ENCODE measurements at regions not wholly inside any gene's neighbourhood (a gene's known extent, or its start where the extent isn't known, plus 50 kb on each side); places are given as distances from the start of the nearest gene placed in this dataset.
"Not testable (repeated sequence)": the region's sequence is repeated elsewhere in the genome, so short reads cannot be mapped to it uniquely, and the experiment has no call there.

GRCh38 chr6:60891606-60892005, 1394.4 kb downstream of the KHDRBS2 start:
- Histone ChIP-seq H3K27ac (replicated peaks) (no peak overlapping the region), H3K4me3 (no peak overlapping the region), H3K9me3 (replicated peaks) (peaks cover 23% of the 10 kb centered on the region), H3K4me1 (no peaks in the 10 kb centered on the region), H3K36me3 (no peaks in the 10 kb centered on the region), H3K27me3 (ENCODE audit: low read depth) (no peaks in the 10 kb centered on the region)
- intact Hi-C loops (cut with micrococcal nuclease) = no loop called here
- TF ChIP-seq CTCF (IDR thresholded peaks at IDR 0.05; ENCODE audit: borderline replicate concordance) = no peak
- no peak for DNase-seq

DNA sequence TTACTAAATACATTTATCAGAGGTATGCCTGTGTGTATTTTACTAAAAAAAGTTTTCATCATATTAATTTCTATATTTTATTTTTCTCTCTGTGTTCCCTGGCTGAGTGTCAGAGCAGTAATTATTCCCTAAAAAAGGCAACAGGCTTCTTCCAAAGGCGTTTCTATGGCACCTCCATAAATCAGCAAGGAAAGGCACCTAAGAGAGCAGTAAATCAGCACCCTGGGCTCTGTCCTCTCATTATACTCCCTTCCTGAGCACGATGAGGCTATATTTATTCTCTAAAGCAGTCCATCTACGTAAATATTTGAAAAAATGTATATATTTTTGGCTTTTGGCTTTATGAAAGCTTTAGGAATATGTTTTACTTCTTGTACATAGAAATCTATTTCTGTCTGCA, 1408.6 kb downstream of the KHDRBS2 start:
- H3K27me3 ChIP-seq (ENCODE audit: low read depth); DNase-seq; H3K4me1 ChIP-seq; H3K27ac ChIP-seq (replicated peaks); H3K36me3 ChIP-seq; intact Hi-C loops (cut with micrococcal nuclease); H3K9me3 ChIP-seq (replicated peaks); H3K4me3 ChIP-seq: not testable (repeated sequence)

- H3K4me1 ChIP-seq; DNase-seq; intact Hi-C loops (cut with micrococcal nuclease); H3K36me3 ChIP-seq; H3K9me3 ChIP-seq (replicated peaks); H3K4me3 ChIP-seq; H3K27ac ChIP-seq (replicated peaks); H3K27me3 ChIP-seq (ENCODE audit: low read depth): not testable (repeated sequence)
Measured at GRCh38 chr6:60870779-60871178, 1415.2 kb downstream of the KHDRBS2 start.

DNA sequence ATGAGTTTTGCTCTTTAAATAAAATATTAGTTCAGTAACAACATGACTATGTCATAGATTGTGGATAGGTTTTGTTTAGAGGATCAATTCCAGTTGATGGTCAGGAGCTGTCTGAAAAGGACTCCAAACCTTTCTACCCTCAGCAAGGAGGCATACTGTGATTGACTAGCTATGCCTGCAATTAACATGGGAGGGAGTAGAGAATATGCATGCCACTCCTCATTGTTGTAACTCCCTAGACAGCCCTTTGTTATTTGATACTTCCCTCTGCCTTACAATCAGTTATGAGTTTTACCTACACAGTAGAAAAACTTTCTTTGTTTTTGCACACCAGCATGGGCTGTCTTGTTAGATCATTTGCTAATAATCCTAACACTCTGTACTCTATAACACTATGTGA, 1418.5 kb downstream of the KHDRBS2 start:
- Histone ChIP-seq H3K27me3 (ENCODE audit: low read depth) (no peaks in the 10 kb centered on the region), H3K4me3 (no peak overlapping the region), H3K36me3 (no peaks in the 10 kb centered on the region), H3K27ac (replicated peaks) (no peak overlapping the region), H3K4me1 (no peaks in the 10 kb centered on the region), H3K9me3 (replicated peaks) (no peaks in the 10 kb centered on the region)
- DNase-seq = no peak
- TF ChIP-seq CTCF (IDR thresholded peaks at IDR 0.05; ENCODE audit: borderline replicate concordance) = no peak
- intact Hi-C loops (cut with micrococcal nuclease) = no loop called here

DNA sequence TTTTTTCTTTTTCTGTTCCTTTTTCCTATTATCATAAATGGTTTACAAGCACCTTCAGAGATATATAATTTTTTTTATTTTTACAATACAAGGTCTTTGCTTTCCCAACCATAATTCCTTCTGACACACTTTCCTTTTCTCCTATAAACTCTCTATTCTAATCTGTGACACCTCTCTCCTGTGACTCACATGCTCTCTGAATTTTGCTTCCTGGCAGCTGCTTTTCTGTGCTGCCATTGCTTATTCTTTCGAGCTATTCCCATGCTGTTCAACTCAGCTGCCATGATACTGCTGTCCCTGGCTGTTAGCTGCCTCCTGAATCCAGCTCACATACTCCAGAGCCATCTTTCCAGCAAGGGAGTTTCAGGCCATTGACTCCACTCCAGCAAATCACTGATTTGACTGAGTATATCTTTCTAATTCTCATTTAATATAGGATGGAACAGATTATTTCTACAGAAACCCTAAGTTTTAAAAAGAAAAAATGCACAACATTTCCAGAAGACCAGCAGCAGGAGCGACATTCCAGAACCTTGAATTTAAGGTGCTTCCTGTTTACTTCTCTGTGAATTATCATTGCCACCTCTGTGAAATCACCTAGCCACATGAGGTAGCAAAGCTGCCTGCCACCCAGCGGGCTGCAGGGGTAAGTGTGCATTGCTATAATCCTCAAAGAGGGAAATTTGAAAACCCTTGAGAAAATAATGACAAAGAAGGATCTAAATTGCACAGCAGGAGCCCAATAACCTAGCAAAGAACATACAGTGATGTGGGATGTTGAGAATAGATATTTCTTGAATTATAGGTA, 1442.6 kb downstream of the KHDRBS2 start:
- H3K9me3 ChIP-seq (replicated peaks); H3K36me3 ChIP-seq; intact Hi-C loops (cut with micrococcal nuclease); DNase-seq; H3K27me3 ChIP-seq (ENCODE audit: low read depth); H3K4me3 ChIP-seq; H3K27ac ChIP-seq (replicated peaks); H3K4me1 ChIP-seq: not testable (repeated sequence)

- H3K4me3 ChIP-seq; H3K4me1 ChIP-seq; H3K27ac ChIP-seq (replicated peaks); H3K27me3 ChIP-seq (ENCODE audit: low read depth); H3K36me3 ChIP-seq; DNase-seq; H3K9me3 ChIP-seq (replicated peaks); intact Hi-C loops (cut with micrococcal nuclease): not testable (repeated sequence)
Measured at GRCh38 chr6:60830726-60831125, 1455.3 kb downstream of the KHDRBS2 start.

- H3K4me1 ChIP-seq; H3K9me3 ChIP-seq (replicated peaks); H3K36me3 ChIP-seq; DNase-seq; H3K27me3 ChIP-seq (ENCODE audit: low read depth); H3K4me3 ChIP-seq; H3K27ac ChIP-seq (replicated peaks); intact Hi-C loops (cut with micrococcal nuclease): not testable (repeated sequence)
Measured at GRCh38 chr6:60822597-60822996, 1463.4 kb downstream of the KHDRBS2 start.

GRCh38 chr6:60818072-60818471, 1468.0 kb downstream of the KHDRBS2 start:
- H3K9me3 ChIP-seq (replicated peaks); H3K4me3 ChIP-seq; intact Hi-C loops (cut with micrococcal nuclease); H3K27me3 ChIP-seq (ENCODE audit: low read depth); H3K36me3 ChIP-seq; H3K4me1 ChIP-seq; DNase-seq; H3K27ac ChIP-seq (replicated peaks): not testable (repeated sequence)

GRCh38 chr6:60814784-60815183, 1471.2 kb downstream of the KHDRBS2 start:
- H3K36me3 ChIP-seq; H3K27me3 ChIP-seq (ENCODE audit: low read depth); H3K27ac ChIP-seq (replicated peaks); H3K4me3 ChIP-seq; intact Hi-C loops (cut with micrococcal nuclease); H3K9me3 ChIP-seq (replicated peaks); DNase-seq; H3K4me1 ChIP-seq: not testable (repeated sequence)

- intact Hi-C loops (cut with micrococcal nuclease); H3K27me3 ChIP-seq (ENCODE audit: low read depth); H3K36me3 ChIP-seq; DNase-seq; H3K9me3 ChIP-seq (replicated peaks); H3K27ac ChIP-seq (replicated peaks); H3K4me1 ChIP-seq; H3K4me3 ChIP-seq: not testable (repeated sequence)
Measured at GRCh38 chr6:60813897-60814596, 1472.0 kb downstream of the KHDRBS2 start.

- not testable (repeated sequence) for H3K27me3 ChIP-seq (ENCODE audit: low read depth)
Measured at GRCh38 chr6:60810216-60810615, 1475.8 kb downstream of the KHDRBS2 start.

GRCh38 chr6:60799146-60799545, 1486.9 kb downstream of the KHDRBS2 start:
- intact Hi-C loops (cut with micrococcal nuclease); H3K27me3 ChIP-seq (ENCODE audit: low read depth); H3K36me3 ChIP-seq; H3K27ac ChIP-seq (replicated peaks); H3K4me1 ChIP-seq; H3K4me3 ChIP-seq; DNase-seq: not testable (repeated sequence)
- H3K9me3 ChIP-seq (replicated peaks) = peaks cover 12% of the 10 kb centered on the region

More at GRCh38 chr6:60810216-60810615, 1475.8 kb downstream of the KHDRBS2 start:
- intact Hi-C loops (cut with micrococcal nuclease); H3K4me3 ChIP-seq; DNase-seq; H3K36me3 ChIP-seq; H3K27ac ChIP-seq (replicated peaks); H3K4me1 ChIP-seq: not testable (repeated sequence)
- H3K9me3 ChIP-seq (replicated peaks) = peaks cover 11% of the 10 kb centered on the region

Measured in left ventricle myocardium inferior (tissue), 1 donor.